ENCODE measurements at regions not wholly inside any gene's neighbourhood (a gene's known extent, or its start where the extent isn't known, plus 50 kb on each side); places are given as distances from the start of the nearest gene placed in this dataset.

DNA sequence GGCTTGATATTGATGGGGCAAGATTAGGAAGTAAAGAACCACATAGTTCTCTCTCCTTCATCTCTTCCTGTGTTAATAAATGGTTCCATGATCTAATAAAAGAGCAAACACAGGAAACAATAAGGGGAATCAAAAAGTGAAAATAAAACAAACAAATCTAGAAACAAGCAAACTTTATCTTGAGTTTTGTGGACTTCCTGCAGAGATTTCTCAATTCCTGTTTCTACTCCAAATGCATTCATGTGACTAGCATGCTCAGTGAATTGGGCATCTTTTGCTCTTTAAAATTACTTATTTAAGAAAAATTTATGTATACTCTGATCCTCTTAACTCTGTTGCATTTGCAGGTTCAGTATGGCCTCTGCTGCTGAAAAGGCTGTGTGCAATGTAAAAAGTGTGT lies 682.0 kb downstream of the KCTD8 start:
- H3K79me2 ChIP-seq (ENCODE audit: control insufficient read depth, insufficient read depth, low read length): no peaks in the 10 kb centered on the region
- H3K36me3 ChIP-seq (ENCODE audit: control insufficient read depth in 2 of 2, extremely low read depth in 1 of 2, insufficient read depth in 2 of 2, low read length in 2 of 2): no peaks in the 10 kb centered on the region
- no peak overlapping the region for H2AFZ ChIP-seq (ENCODE audit: control insufficient read depth, low read length)
- no peaks in the 10 kb centered on the region for H3K9me1 ChIP-seq (ENCODE audit: control insufficient read depth, extremely low read depth, insufficient read depth, low read length)
- no peaks in the 10 kb centered on the region for H3K9me3 ChIP-seq (ENCODE audit: control insufficient read depth, low read depth, low read length)
- no peak overlapping the region for H3K9ac ChIP-seq (ENCODE audit: control insufficient read depth, extremely low read depth, insufficient read depth, low read length)
- H4K20me1 ChIP-seq (ENCODE audit: control insufficient read depth, extremely low read depth, insufficient read depth, low read length): no peaks in the 10 kb centered on the region
- dilution Hi-C loops (cut with MboI; ENCODE audit: extremely low pct_ligation_motif_present, low sequenced_read_pairs): no loop called here
- H3K4me2 ChIP-seq (ENCODE audit: control insufficient read depth, extremely low read depth, insufficient read depth, low read depth, low read length): no peak overlapping the region
- FAIRE-seq (no peak), DNase-seq (ENCODE audit: low read depth, low spot score) (no peak)
- no peaks in the 10 kb centered on the region for H3K4me1 ChIP-seq (ENCODE audit: control insufficient read depth, extremely low read depth, insufficient read depth, low read length)
- no peak overlapping the region for H3K27ac ChIP-seq (ENCODE audit: control insufficient read depth, insufficient read depth, low read length)
- no peaks in the 10 kb centered on the region for H3K27me3 ChIP-seq (ENCODE audit: control insufficient read depth, extremely low read depth, insufficient read depth, low read length)
- no peak for TF ChIP-seq EZH2 (IDR thresholded peaks at IDR 0.05; ENCODE audit: low read length)
- TF ChIP-seq, protein P1, sequence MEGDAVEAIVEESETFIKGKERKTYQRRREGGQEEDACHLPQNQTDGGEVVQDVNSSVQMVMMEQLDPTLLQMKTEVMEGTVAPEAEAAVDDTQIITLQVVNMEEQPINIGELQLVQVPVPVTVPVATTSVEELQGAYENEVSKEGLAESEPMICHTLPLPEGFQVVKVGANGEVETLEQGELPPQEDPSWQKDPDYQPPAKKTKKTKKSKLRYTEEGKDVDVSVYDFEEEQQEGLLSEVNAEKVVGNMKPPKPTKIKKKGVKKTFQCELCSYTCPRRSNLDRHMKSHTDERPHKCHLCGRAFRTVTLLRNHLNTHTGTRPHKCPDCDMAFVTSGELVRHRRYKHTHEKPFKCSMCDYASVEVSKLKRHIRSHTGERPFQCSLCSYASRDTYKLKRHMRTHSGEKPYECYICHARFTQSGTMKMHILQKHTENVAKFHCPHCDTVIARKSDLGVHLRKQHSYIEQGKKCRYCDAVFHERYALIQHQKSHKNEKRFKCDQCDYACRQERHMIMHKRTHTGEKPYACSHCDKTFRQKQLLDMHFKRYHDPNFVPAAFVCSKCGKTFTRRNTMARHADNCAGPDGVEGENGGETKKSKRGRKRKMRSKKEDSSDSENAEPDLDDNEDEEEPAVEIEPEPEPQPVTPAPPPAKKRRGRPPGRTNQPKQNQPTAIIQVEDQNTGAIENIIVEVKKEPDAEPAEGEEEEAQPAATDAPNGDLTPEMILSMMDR (optimal IDR thresholded peaks at IDR 0.05 in 1 of 3, IDR thresholded peaks at IDR 0.05 in 1 of 3, conservative IDR thresholded peaks at IDR 0.05 in 1 of 3; ENCODE audit: extremely low read depth in 1 of 3, insufficient read depth in 2 of 3, low read length in 3 of 3): no peak
- H3K4me3 ChIP-seq (ENCODE audit: control insufficient read depth in 2 of 3, extremely low read depth in 1 of 3, insufficient read depth in 2 of 3, low read depth in 1 of 3, low read length in 3 of 3): no peak overlapping the region

DNA sequence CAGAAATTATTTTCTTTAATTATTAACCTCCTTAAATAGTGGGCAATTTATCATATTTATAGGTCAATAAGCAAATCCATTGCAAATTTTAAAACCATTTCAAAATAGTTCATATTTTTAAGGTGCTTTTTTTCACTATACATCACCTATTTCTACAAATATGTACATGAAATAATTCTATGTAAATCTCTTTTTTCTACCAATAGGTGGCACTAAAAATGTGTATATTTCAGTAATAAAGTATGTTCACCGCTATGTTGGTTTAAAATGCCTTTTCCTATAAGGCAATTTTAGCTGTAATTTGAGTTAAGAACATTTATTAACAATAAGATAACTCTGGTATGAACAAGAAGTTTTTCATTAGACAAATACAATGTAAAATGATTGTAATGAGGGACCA lies 672.2 kb downstream of the KCTD8 start:
- no peak overlapping the region for H3K9ac ChIP-seq (ENCODE audit: control insufficient read depth, extremely low read depth, insufficient read depth, low read length)
- no peak overlapping the region for H3K4me2 ChIP-seq (ENCODE audit: control insufficient read depth, extremely low read depth, insufficient read depth, low read depth, low read length)
- no peaks in the 10 kb centered on the region for H3K36me3 ChIP-seq (ENCODE audit: control insufficient read depth in 2 of 2, extremely low read depth in 1 of 2, insufficient read depth in 2 of 2, low read length in 2 of 2)
- TF ChIP-seq, protein P1 (optimal IDR thresholded peaks at IDR 0.05 in 1 of 3, IDR thresholded peaks at IDR 0.05 in 1 of 3, conservative IDR thresholded peaks at IDR 0.05 in 1 of 3; ENCODE audit: extremely low read depth in 1 of 3, insufficient read depth in 2 of 3, low read length in 3 of 3): no peak
- no peak for TF ChIP-seq EZH2 (IDR thresholded peaks at IDR 0.05; ENCODE audit: low read length)
- no peaks in the 10 kb centered on the region for H3K9me1 ChIP-seq (ENCODE audit: control insufficient read depth, extremely low read depth, insufficient read depth, low read length)
- H2AFZ ChIP-seq (ENCODE audit: control insufficient read depth, low read length): no peak overlapping the region
- dilution Hi-C loops (cut with MboI; ENCODE audit: extremely low pct_ligation_motif_present, low sequenced_read_pairs): no loop called here
- H4K20me1 ChIP-seq (ENCODE audit: control insufficient read depth, extremely low read depth, insufficient read depth, low read length): no peaks in the 10 kb centered on the region
- no peaks in the 10 kb centered on the region for H3K79me2 ChIP-seq (ENCODE audit: control insufficient read depth, insufficient read depth, low read length)
- DNase-seq (ENCODE audit: low read depth, low spot score) (no peak), FAIRE-seq (no peak)
- H3K27me3 ChIP-seq (ENCODE audit: control insufficient read depth, extremely low read depth, insufficient read depth, low read length): no peaks in the 10 kb centered on the region
- H3K4me1 ChIP-seq (ENCODE audit: control insufficient read depth, extremely low read depth, insufficient read depth, low read length): no peaks in the 10 kb centered on the region
- H3K4me3 ChIP-seq (ENCODE audit: control insufficient read depth in 2 of 3, extremely low read depth in 1 of 3, insufficient read depth in 2 of 3, low read depth in 1 of 3, low read length in 3 of 3): no peak overlapping the region
- H3K27ac ChIP-seq (ENCODE audit: control insufficient read depth, insufficient read depth, low read length): no peak overlapping the region
- no peaks in the 10 kb centered on the region for H3K9me3 ChIP-seq (ENCODE audit: control insufficient read depth, low read depth, low read length)

Measured in keratinocyte (primary cell).